ENCODE measurements at regions not wholly inside any gene's neighbourhood (a gene's known extent, or its start where the extent isn't known, plus 50 kb on each side); places are given as distances from the start of the nearest gene placed in this dataset.
A peak's percentile ranks its signal among the peaks of the same experiment; 100 is the strongest.

GRCh38 chr19:27773318-27774094, 1439.4 kb downstream of the UQCRFS1 start:
- H3K27me3 ChIP-seq (ENCODE audit: control insufficient read depth, insufficient read depth, low read length) = no peaks in the 10 kb centered on the region
- Mint-ChIP-seq H3K36me3 (peaks cover 28% of the 10 kb centered on the region), H3K4me1 (peaks cover 0 to 4% (median 0%) of the 10 kb centered on the region in 4 donors), H3K27me3 (no peaks in the 10 kb centered on the region), H3K9me3 (peaks cover 5 to 91% (median 47%) of the 10 kb centered on the region in 7 donors), H3K27ac (no peak overlapping the region), H3K4me3 (no peak overlapping the region)
- DNase-seq = no peak
- no peak for ATAC-seq (ENCODE audit: low read depth in 2 of 2)
- no peak overlapping the region for H3K4me3 ChIP-seq (ENCODE audit: low read depth, low read length)
- H3K36me3 ChIP-seq (ENCODE audit: control insufficient read depth, insufficient read depth, low read length) = peaks cover under 1% of the 10 kb centered on the region
- peaks cover 66 to 82% of the 10 kb centered on the region in 2 experiments for H3K9me3 ChIP-seq (ENCODE audit: control insufficient read depth in 2 of 2, low read length in 2 of 2)
- no peaks in the 10 kb centered on the region for H3K4me1 ChIP-seq (ENCODE audit: control insufficient read depth, insufficient read depth, low read length, poor library complexity, severe bottlenecking)
- H3K27ac ChIP-seq (ENCODE audit: insufficient read depth, low read length, poor library complexity, severe bottlenecking) = no peak overlapping the region

DNA sequence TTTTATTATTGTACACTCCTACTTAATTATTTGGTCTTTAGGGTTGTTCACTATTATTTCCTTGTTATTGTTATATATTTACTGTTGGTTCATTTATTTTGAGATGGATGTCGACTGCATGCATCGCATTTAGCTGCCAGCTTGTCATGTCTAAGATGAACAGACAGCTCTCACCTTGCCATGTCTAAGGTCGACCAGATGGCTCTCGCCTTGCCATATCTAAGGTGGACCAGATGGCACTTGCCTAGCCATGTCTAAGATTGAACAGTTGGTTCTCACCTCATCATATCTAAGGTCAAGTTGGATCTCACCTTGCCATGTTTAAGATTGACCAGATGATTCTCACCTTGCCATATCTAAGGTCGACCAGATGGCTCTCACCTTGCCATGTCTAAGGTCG, 1440.9 kb downstream of the UQCRFS1 start:
- peaks cover 67 to 84% of the 10 kb centered on the region in 2 experiments for H3K9me3 ChIP-seq (ENCODE audit: control insufficient read depth in 2 of 2, low read length in 2 of 2)
- no peak overlapping the region for H3K4me3 Mint-ChIP-seq
- H3K4me3 ChIP-seq (ENCODE audit: low read depth, low read length) = no peak overlapping the region
- H3K36me3 Mint-ChIP-seq = peaks cover 19% of the 10 kb centered on the region
- no peak for ATAC-seq (ENCODE audit: low read depth in 2 of 2)
- H3K27me3 ChIP-seq (ENCODE audit: control insufficient read depth, insufficient read depth, low read length) = no peaks in the 10 kb centered on the region
- no peak overlapping the region for H3K27ac Mint-ChIP-seq
- H3K36me3 ChIP-seq (ENCODE audit: control insufficient read depth, insufficient read depth, low read length) = no peaks in the 10 kb centered on the region
- peaks cover 0 to 4% (median 0%) of the 10 kb centered on the region in 4 donors for H3K4me1 Mint-ChIP-seq
- DNase-seq = no peak
- peaks cover 3 to 93% (median 39%) of the 10 kb centered on the region in 7 donors for H3K9me3 Mint-ChIP-seq
- no peak overlapping the region for H3K27ac ChIP-seq (ENCODE audit: insufficient read depth, low read length, poor library complexity, severe bottlenecking)
- H3K4me1 ChIP-seq (ENCODE audit: control insufficient read depth, insufficient read depth, low read length, poor library complexity, severe bottlenecking) = no peaks in the 10 kb centered on the region
- no peaks in the 10 kb centered on the region for H3K27me3 Mint-ChIP-seq

GRCh38 chr19:27770095-27770494, 1442.9 kb downstream of the UQCRFS1 start:
- no peaks in the 10 kb centered on the region for H3K36me3 ChIP-seq (ENCODE audit: control insufficient read depth, insufficient read depth, low read length)
- H3K4me1 Mint-ChIP-seq = peaks cover 0 to 2% (median 0%) of the 10 kb centered on the region in 4 donors
- no peaks in the 10 kb centered on the region for H3K27me3 ChIP-seq (ENCODE audit: control insufficient read depth, insufficient read depth, low read length)
- H3K27me3 Mint-ChIP-seq = no peaks in the 10 kb centered on the region
- H3K27ac ChIP-seq (ENCODE audit: insufficient read depth, low read length, poor library complexity, severe bottlenecking) = no peak overlapping the region
- H3K4me3 ChIP-seq (ENCODE audit: low read depth, low read length) = no peak overlapping the region
- H3K27ac Mint-ChIP-seq = no peak overlapping the region
- H3K4me3 Mint-ChIP-seq = no peak overlapping the region
- DNase-seq (no peak), ATAC-seq (ENCODE audit: low read depth in 2 of 2) (no peak)
- peaks cover 5% of the 10 kb centered on the region for H3K36me3 Mint-ChIP-seq
- peaks cover 73 to 98% of the 10 kb centered on the region in 2 experiments for H3K9me3 ChIP-seq (ENCODE audit: control insufficient read depth in 2 of 2, low read length in 2 of 2)
- H3K4me1 ChIP-seq (ENCODE audit: control insufficient read depth, insufficient read depth, low read length, poor library complexity, severe bottlenecking) = no peaks in the 10 kb centered on the region
- H3K9me3 Mint-ChIP-seq = peaks cover 1 to 99% (median 42%) of the 10 kb centered on the region in 7 donors

- no peak overlapping the region for H3K27ac ChIP-seq (ENCODE audit: insufficient read depth, low read length, poor library complexity, severe bottlenecking)
- peaks cover 55 to 100% of the 10 kb centered on the region in 2 experiments for H3K9me3 ChIP-seq (ENCODE audit: control insufficient read depth in 2 of 2, low read length in 2 of 2)
- H3K27ac Mint-ChIP-seq = no peak overlapping the region
- H3K9me3 Mint-ChIP-seq = peaks cover 6 to 99% (median 41%) of the 10 kb centered on the region in 7 donors
- ATAC-seq (ENCODE audit: low read depth in 2 of 2) (no peak), DNase-seq (no peak)
- no peaks in the 10 kb centered on the region for H3K36me3 Mint-ChIP-seq
- H3K27me3 ChIP-seq (ENCODE audit: control insufficient read depth, insufficient read depth, low read length) = no peaks in the 10 kb centered on the region
- no peaks in the 10 kb centered on the region for H3K4me1 Mint-ChIP-seq
- H3K36me3 ChIP-seq (ENCODE audit: control insufficient read depth, insufficient read depth, low read length) = no peaks in the 10 kb centered on the region
- H3K4me1 ChIP-seq (ENCODE audit: control insufficient read depth, insufficient read depth, low read length, poor library complexity, severe bottlenecking) = no peaks in the 10 kb centered on the region
- no peak overlapping the region for H3K4me3 ChIP-seq (ENCODE audit: low read depth, low read length)
- H3K27me3 Mint-ChIP-seq = no peaks in the 10 kb centered on the region
- H3K4me3 Mint-ChIP-seq = no peak overlapping the region
Observed at GRCh38 chr19:27767234-27767633, 1445.7 kb downstream of the UQCRFS1 start.

DNA sequence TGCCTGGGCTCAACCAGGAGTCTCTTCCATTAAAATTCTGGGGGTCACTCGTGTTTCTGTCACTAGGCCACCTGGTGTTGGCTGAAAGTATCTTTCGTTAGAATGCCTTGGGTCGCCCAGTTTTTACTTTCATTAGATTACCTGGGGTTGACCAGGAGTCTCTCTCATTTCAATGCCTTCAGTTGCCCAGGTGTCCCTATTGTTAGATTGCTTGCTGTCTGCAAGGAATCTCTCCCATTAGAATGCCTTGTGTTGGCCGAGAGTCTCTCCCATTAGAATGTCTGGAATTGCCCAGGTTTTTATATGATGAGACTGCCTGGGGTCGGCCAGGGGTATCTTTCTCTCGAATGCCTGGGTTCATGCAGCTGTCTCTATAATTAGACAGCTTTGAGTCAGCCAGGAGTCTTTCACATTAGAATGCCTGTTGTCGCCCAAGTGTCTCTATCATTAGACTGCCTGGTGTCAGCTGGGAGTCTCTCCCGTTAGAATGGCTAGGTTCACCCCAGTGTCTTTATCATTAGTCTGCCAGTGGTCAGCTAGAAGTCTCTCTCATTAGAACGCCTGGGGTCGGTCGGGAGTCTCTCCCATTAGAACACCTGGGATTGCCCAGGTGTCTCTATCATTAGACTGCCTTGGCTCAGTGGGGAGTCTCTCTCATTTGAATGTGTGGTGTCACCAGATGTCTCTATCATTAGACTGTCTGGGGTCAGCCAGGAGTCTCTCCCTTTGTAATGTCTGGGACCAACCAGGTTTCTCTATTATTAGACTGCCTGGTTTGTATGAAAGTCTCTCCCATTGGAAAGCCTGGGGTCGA, 1446.8 kb downstream of the UQCRFS1 start:
- H3K36me3 ChIP-seq (ENCODE audit: control insufficient read depth, insufficient read depth, low read length) = no peaks in the 10 kb centered on the region
- H3K36me3 Mint-ChIP-seq = no peaks in the 10 kb centered on the region
- H3K9me3 Mint-ChIP-seq = peaks cover 6 to 99% (median 32%) of the 10 kb centered on the region in 7 donors
- H3K27ac ChIP-seq (ENCODE audit: insufficient read depth, low read length, poor library complexity, severe bottlenecking) = no peak overlapping the region
- DNase-seq (no peak), ATAC-seq (ENCODE audit: low read depth in 2 of 2) (no peak)
- no peaks in the 10 kb centered on the region for H3K27me3 Mint-ChIP-seq
- no peaks in the 10 kb centered on the region for H3K27me3 ChIP-seq (ENCODE audit: control insufficient read depth, insufficient read depth, low read length)
- H3K4me1 ChIP-seq (ENCODE audit: control insufficient read depth, insufficient read depth, low read length, poor library complexity, severe bottlenecking) = no peaks in the 10 kb centered on the region
- peak overlapping the region in 1 of 4 donors; percentile 27 for H3K4me3 Mint-ChIP-seq
- no peaks in the 10 kb centered on the region for H3K4me1 Mint-ChIP-seq
- H3K4me3 ChIP-seq (ENCODE audit: low read depth, low read length) = no peak overlapping the region
- H3K27ac Mint-ChIP-seq = no peak overlapping the region
- H3K9me3 ChIP-seq (ENCODE audit: control insufficient read depth in 2 of 2, low read length in 2 of 2) = peaks cover 45 to 100% of the 10 kb centered on the region in 2 experiments

DNA sequence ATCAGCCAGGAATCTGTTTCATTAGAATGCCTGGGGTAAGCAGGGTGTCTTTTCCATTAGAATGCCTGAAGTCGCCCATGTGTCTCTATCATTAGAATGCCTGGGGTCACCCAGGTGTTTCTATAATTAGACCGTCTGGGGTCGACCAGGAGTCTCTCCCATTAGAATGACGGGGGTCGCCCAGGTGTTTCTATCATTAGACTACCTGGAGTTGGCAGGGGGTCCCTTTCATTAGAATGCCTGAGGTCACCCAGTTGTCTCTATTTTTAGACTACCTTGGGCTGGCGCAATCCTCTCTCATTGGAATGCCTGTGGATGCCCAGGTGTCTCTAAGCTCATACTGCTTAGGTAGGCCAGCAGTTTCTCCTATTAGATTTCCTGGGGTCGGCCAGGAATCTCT, 1447.6 kb downstream of the UQCRFS1 start:
- H3K9me3 ChIP-seq (ENCODE audit: control insufficient read depth in 2 of 2, low read length in 2 of 2) = peaks cover 43 to 100% of the 10 kb centered on the region in 2 experiments
- no peak for ATAC-seq (ENCODE audit: low read depth in 2 of 2)
- no peaks in the 10 kb centered on the region for H3K4me1 Mint-ChIP-seq

DNA sequence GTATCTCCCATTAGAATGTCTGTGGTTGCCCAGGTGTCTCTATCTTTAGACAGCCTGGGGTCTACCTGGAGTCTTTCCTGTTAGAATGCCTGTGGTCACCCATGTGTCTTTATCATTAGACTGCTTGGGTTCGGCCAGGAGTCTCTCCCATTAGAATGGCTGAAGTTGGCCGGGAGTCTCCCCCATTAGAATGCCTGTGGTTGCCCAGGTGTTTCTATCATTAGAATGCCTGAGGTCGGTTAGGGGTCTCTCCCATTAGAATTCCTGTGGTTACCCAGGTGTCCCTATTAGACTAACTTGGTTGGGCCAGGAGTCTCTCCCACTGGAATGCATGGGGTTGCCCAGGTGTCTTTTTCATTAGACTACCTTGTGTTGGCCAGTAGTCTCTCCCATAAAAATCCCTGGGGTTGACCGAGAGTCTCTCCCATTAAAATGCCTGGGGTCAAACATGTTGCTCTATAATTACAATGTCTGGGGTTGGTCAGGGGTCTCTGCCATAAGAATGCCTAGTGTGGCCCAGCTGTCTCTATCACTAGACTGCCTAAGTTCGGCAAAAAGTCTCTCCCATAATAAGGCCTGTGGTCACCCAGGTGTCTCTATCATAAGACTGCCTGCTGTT, 1448.7 kb downstream of the UQCRFS1 start:
- Mint-ChIP-seq H3K9me3 (peaks cover 6 to 96% (median 34%) of the 10 kb centered on the region in 7 donors), H3K27ac (peak overlapping the region in 1 of 3 donors; percentile 63), H3K27me3 (no peaks in the 10 kb centered on the region), H3K36me3 (no peaks in the 10 kb centered on the region), H3K4me1 (no peaks in the 10 kb centered on the region), H3K4me3 (no peak overlapping the region)
- Histone ChIP-seq H3K27ac (ENCODE audit: insufficient read depth, low read length, poor library complexity, severe bottlenecking) (no peak overlapping the region), H3K36me3 (ENCODE audit: control insufficient read depth, insufficient read depth, low read length) (no peaks in the 10 kb centered on the region), H3K4me1 (ENCODE audit: control insufficient read depth, insufficient read depth, low read length, poor library complexity, severe bottlenecking) (no peaks in the 10 kb centered on the region), H3K27me3 (ENCODE audit: control insufficient read depth, insufficient read depth, low read length) (no peaks in the 10 kb centered on the region), H3K9me3 (ENCODE audit: control insufficient read depth in 2 of 2, low read length in 2 of 2) (peaks cover 38 to 100% of the 10 kb centered on the region in 2 experiments), H3K4me3 (ENCODE audit: low read depth, low read length) (no peak overlapping the region)
- DNase-seq (no peak), ATAC-seq (ENCODE audit: low read depth in 2 of 2) (no peak)

More for the DNA sequence above, 1447.6 kb downstream of the UQCRFS1 start:
- no peaks in the 10 kb centered on the region for H3K36me3 Mint-ChIP-seq
- H3K27ac ChIP-seq (ENCODE audit: insufficient read depth, low read length, poor library complexity, severe bottlenecking) = no peak overlapping the region
- no peaks in the 10 kb centered on the region for H3K4me1 ChIP-seq (ENCODE audit: control insufficient read depth, insufficient read depth, low read length, poor library complexity, severe bottlenecking)
- no peak overlapping the region for H3K27ac Mint-ChIP-seq
- no peak overlapping the region for H3K4me3 ChIP-seq (ENCODE audit: low read depth, low read length)
- H3K36me3 ChIP-seq (ENCODE audit: control insufficient read depth, insufficient read depth, low read length) = no peaks in the 10 kb centered on the region
- no peaks in the 10 kb centered on the region for H3K27me3 Mint-ChIP-seq
- DNase-seq = no peak
- no peaks in the 10 kb centered on the region for H3K27me3 ChIP-seq (ENCODE audit: control insufficient read depth, insufficient read depth, low read length)
- no peak overlapping the region for H3K4me3 Mint-ChIP-seq
- peaks cover 6 to 99% (median 38%) of the 10 kb centered on the region in 7 donors for H3K9me3 Mint-ChIP-seq

Data from CD4-positive, CD25-positive, alpha-beta regulatory T cell (primary cell).